HepG2 (cell line): ENCODE measurements at regions not wholly inside any gene's neighbourhood (a gene's known extent, or its start where the extent isn't known, plus 50 kb on each side); places are given as distances from the start of the nearest gene placed in this dataset.

Experiments used
- ATAC-seq: fragments of 200-7000 bp; cut with Tn5 transposase; 3 replicates; pipeline ENCODE4 v1.9.1; 2020; ENCODE audit warnings: mild to moderate bottlenecking, moderate library complexity
- BruUV-seq: library from RNA; stranded (reverse); fragments of 400-500 nt; replicated peaks from 2 replicates; lab custom pipeline; 2021; lab: Mats Ljungman, UMichigan
- CTCF ChIA-PET: fragments of 300-600 bp; formaldehyde crosslinking; extraction: SDS; loops from one replicate; lab custom pipeline; 2021; ENCODE audit warnings: low total read pairs, inconsistent platforms, low intra/inter-chr PET ratio; lab: Yijun Ruan, JAX
- POLR2A ChIA-PET: fragments of 350-600 bp; sonication (Branson Sonifier 250); formaldehyde crosslinking; loops from one replicate; lab custom pipeline; 2020; ENCODE audit warnings: antibody characterized with exemption, inconsistent platforms; lab: Yijun Ruan, JAX
- DNase-seq: peaks from one replicate; pipeline ENCODE4 v3.0.0-alpha.2; 2015; ENCODE audit warnings: low spot score
- FAIRE-seq: peaks from 3 replicates; lab custom pipeline; 2011; peaks lifted over from hg19 to GRCh38; lab: Jason Lieb, UNC
- H2AFZ ChIP-seq: one replicate; pipeline ENCODE4 v1.6.1; 2011; ENCODE audit warnings: low read length, inconsistent platforms
- H3K27ac ChIP-seq: fragments of 300-600 bp; 3 replicates; pipeline ENCODE4 v1.8.0; 2011; ENCODE audit warnings: mixed run types, mild to moderate bottlenecking, mixed read lengths, low read length, inconsistent platforms; ENCODE audit not compliant: insufficient read depth; ENCODE audit errors: extremely low read length
- H3K27me3 ChIP-seq, 2 experiments: fragments of 200-600 bp in 1 of 2; 2 replicates in 1 of 2; 3 replicates in 1 of 2; pipeline versions ENCODE4 v1.6.0 to v1.8.0; 2011; ENCODE audit warnings: low read length in 2 of 2, mild to moderate bottlenecking in 2 of 2, moderate library complexity in 2 of 2, inconsistent platforms in 1 of 2; ENCODE audit not compliant: insufficient read depth in 2 of 2, control insufficient read depth in 1 of 2
- H3K36me3 ChIP-seq, 2 experiments: fragments of 200-600 bp in 1 of 2; replicated peaks in 1 of 2; 2 replicates in 1 of 2; 3 replicates in 1 of 2; pipeline versions ENCODE4 v1.5.1 to v1.8.0; 2011; ENCODE audit warnings: low read length in 2 of 2, inconsistent platforms in 1 of 2; ENCODE audit not compliant: insufficient read depth in 2 of 2, control insufficient read depth in 1 of 2
- H3K4me1 ChIP-seq: 2 replicates; pipeline ENCODE4 v1.5.1; 2012; ENCODE audit warnings: low read length, inconsistent platforms; ENCODE audit not compliant: insufficient read depth
- H3K4me2 ChIP-seq: 2 replicates; pipeline ENCODE4 v1.6.0; 2011; ENCODE audit warnings: low read depth, low read length, inconsistent platforms
- H3K4me3 ChIP-seq, 3 experiments: fragments of 200-600 bp in 1 of 3; sonication (generic), shearing (Covaris generic) in 1 of 3; replicated peaks in 1 of 3; 2 replicates each; pipeline ENCODE4 v1.5.1; 2011 to 2016; ENCODE audit warnings: low read length in 3 of 3, inconsistent platforms in 2 of 3, low read depth in 2 of 3, mild to moderate bottlenecking in 2 of 3, control low read depth in 1 of 3, mixed read lengths in 1 of 3; ENCODE audit not compliant: insufficient read depth in 1 of 3
- H3K79me2 ChIP-seq: one replicate; pipeline ENCODE4 v1.6.1; 2011; ENCODE audit warnings: low read length, inconsistent platforms; ENCODE audit not compliant: insufficient read depth
- H3K9ac ChIP-seq: 2 replicates; pipeline ENCODE4 v1.6.0; 2011; ENCODE audit warnings: mild to moderate bottlenecking, low read depth, low read length, inconsistent platforms; ENCODE audit not compliant: insufficient read depth
- H3K9me3 ChIP-seq: 2 replicates; pipeline ENCODE4 v1.5.1; 2012; ENCODE audit warnings: mild to moderate bottlenecking, low read length
- H4K20me1 ChIP-seq: 2 replicates; pipeline ENCODE4 v1.6.0; 2011; ENCODE audit warnings: inconsistent platforms, mild to moderate bottlenecking, low read length, moderate library complexity; ENCODE audit not compliant: insufficient read depth
- CENPX ChIP-seq: sonication (generic); formaldehyde crosslinking; IDR thresholded peaks from 2 replicates; pipeline ENCODE4 v1.9.0; 2021; ENCODE audit warnings: mild to moderate bottlenecking, missing genetic modification reagents, moderate library complexity
- KMT2B ChIP-seq: IDR thresholded peaks from 2 replicates; pipeline ENCODE4 v1.6.1; 2016; ENCODE audit warnings: missing genetic modification reagents, missing compliant biosample characterization
- MED13 ChIP-seq: sonication (generic); formaldehyde crosslinking; IDR thresholded peaks from 2 replicates; pipeline ENCODE4 v1.5.0; 2020; ENCODE audit warnings: missing genetic modification reagents
- MXD3 ChIP-seq: IDR thresholded peaks from 2 replicates; pipeline ENCODE4 v1.6.1; 2016; ENCODE audit warnings: mild to moderate bottlenecking, missing biosample characterization, missing genetic modification reagents
- NR1H2 ChIP-seq: sonication (generic); formaldehyde crosslinking; IDR thresholded peaks from 2 replicates; pipeline ENCODE4 v1.8.1; 2022; ENCODE audit warnings: low read depth, missing genetic modification reagents, borderline replicate concordance
- SAFB2 ChIP-seq: sonication (generic); formaldehyde crosslinking; IDR thresholded peaks from 2 replicates; pipeline ENCODE4 v1.5.1; 2020; ENCODE audit warnings: missing genetic modification reagents, low read depth, mild to moderate bottlenecking, borderline replicate concordance
- SNAPC4 ChIP-seq: sonication (generic); formaldehyde crosslinking; IDR thresholded peaks from 2 replicates; pipeline ENCODE4 v1.4.0; 2020; ENCODE audit warnings: mild to moderate bottlenecking, missing genetic modification reagents
- ZIK1 ChIP-seq: sonication (generic); formaldehyde crosslinking; IDR thresholded peaks from 2 replicates; pipeline ENCODE4 v1.5.0; 2020; ENCODE audit warnings: mild to moderate bottlenecking, low read depth, missing genetic modification reagents, borderline replicate concordance
- ZNF331 ChIP-seq: sonication (generic); formaldehyde crosslinking; IDR thresholded peaks from 2 replicates; pipeline ENCODE4 v1.4.0; 2020; ENCODE audit warnings: missing genetic modification reagents
- ZNF335 ChIP-seq: sonication (generic); formaldehyde crosslinking; IDR thresholded peaks from 2 replicates; pipeline ENCODE4 v1.4.0; 2020; ENCODE audit warnings: missing genetic modification reagents
- ZNF567 ChIP-seq: sonication (generic); formaldehyde crosslinking; IDR thresholded peaks from 2 replicates; pipeline ENCODE4 v1.8.1; 2023; ENCODE audit warnings: mild to moderate bottlenecking, missing genetic modification reagents, borderline replicate concordance
- ZNF619 ChIP-seq: sonication (generic); formaldehyde crosslinking; IDR thresholded peaks from 2 replicates; pipeline ENCODE4 v1.4.0; 2020; ENCODE audit warnings: mild to moderate bottlenecking, missing genetic modification reagents
- WGBS: methylation state at CpG from one replicate; pipeline ENCODE4 v1.1.6; 2017; ENCODE audit warnings: low lambda C conversion rate; 5-methylcytosine and 5-hydroxymethylcytosine counted together
- in situ Hi-C: cut with HindIII; loops from 2 replicates; pipeline ENCODE4 v1.10.0; 2017; ENCODE audit warnings: low pct_unique_long_range_greater_than_20kb; ENCODE audit not compliant: extremely low pct_ligation_motif_present
- intact Hi-C: fragments of 100-400 bp; cut with micrococcal nuclease; formaldehyde crosslinking; loops from one replicate; pipeline ENCODE4 v1.10.0; 2022; ENCODE audit not compliant: unreplicated experiment
- TF ChIP-seq, protein P1 (sequence below): sonication (generic); formaldehyde crosslinking; IDR thresholded peaks from 2 replicates; pipeline ENCODE4 v1.9.0; 2021; ENCODE audit warnings: missing genetic modification reagents, mild to moderate bottlenecking, borderline replicate concordance

DNA sequence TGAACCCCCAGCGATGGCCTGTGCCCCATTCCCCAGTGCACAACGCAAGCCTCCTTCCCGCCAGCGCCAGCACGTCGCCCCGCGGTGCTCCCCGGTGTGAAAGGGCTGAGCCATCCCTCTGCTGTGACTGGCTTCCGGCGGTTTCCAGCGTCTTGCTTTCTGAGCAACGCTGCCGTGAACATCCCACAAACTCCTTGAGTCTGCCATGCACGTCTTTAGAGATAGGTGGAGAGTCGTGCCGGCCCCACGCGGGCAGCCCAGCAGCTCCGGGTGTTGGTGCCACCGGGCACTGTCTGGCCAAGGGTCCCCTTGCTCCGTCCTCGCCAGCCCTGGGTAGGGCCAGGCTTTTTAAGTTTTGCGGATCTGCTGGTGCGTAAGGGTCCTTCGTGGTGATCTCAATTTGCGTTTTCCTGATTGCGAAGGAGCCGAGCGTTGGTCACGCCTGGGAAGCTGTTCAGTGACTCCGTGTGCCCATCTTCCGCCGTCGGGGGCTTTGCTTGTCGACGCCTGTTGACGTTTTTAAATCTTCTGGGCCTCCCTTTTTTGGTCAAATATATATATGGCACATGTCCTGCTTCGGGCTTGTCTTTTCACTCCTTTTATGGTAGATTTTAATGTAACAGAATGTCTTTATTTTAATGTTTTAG, 70.6 kb downstream of the FOXL3 start:
- Histone ChIP-seq H3K9me3 (peaks cover 6% of the 10 kb centered on the region; the same call in 1 of the 2 replicates), H2AFZ (no peak overlapping the region), H3K4me3 (no peak overlapping the region), H4K20me1 (no peaks in the 10 kb centered on the region), H3K9ac (no peak overlapping the region), H3K4me1 (peaks cover 32% of the 10 kb centered on the region), H3K4me2 (no peak overlapping the region), H3K27ac (no peak overlapping the region), H3K79me2 (no peaks in the 10 kb centered on the region), H3K27me3 (peaks cover 5 to 29% of the 10 kb centered on the region in 2 experiments; a peak in 3 of 5 replicates), H3K36me3 (no peaks in the 10 kb centered on the region)
- no peak for TF ChIP-seq SAFB2
- no peak for TF ChIP-seq KMT2B (CRISPR knock-in tag)
- TF ChIP-seq CENPX (CRISPR knock-in tag), result no peak
- no peak for TF ChIP-seq ZIK1 (CRISPR knock-in tag)
- TF ChIP-seq ZNF567 (CRISPR knock-in tag), result no peak
- no peak for TF ChIP-seq ZNF331 (CRISPR knock-in tag)
- TF ChIP-seq ZNF335 (CRISPR knock-in tag), result no peak
- no peak for TF ChIP-seq NR1H2 (CRISPR knock-in tag)
- TF ChIP-seq, protein P1, sequence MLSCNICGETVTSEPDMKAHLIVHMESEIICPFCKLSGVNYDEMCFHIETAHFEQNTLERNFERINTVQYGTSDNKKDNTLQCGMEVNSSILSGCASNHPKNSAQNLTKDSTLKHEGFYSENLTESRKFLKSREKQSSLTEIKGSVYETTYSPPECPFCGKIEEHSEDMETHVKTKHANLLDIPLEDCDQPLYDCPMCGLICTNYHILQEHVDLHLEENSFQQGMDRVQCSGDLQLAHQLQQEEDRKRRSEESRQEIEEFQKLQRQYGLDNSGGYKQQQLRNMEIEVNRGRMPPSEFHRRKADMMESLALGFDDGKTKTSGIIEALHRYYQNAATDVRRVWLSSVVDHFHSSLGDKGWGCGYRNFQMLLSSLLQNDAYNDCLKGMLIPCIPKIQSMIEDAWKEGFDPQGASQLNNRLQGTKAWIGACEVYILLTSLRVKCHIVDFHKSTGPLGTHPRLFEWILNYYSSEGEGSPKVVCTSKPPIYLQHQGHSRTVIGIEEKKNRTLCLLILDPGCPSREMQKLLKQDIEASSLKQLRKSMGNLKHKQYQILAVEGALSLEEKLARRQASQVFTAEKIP (CRISPR knock-in tag), result no peak
- no peak for TF ChIP-seq MXD3 (CRISPR knock-in tag)
- no peak for TF ChIP-seq MED13 (CRISPR knock-in tag)
- no peak for TF ChIP-seq ZNF619 (CRISPR knock-in tag)
- no peak for TF ChIP-seq SNAPC4
- no TSS peak for BruUV-seq
- POLR2A ChIA-PET, result no interaction called here
- in situ Hi-C loops, result no loop called here
- ATAC-seq, result no peak
- CTCF ChIA-PET, result no interaction called here
- FAIRE-seq, result no peak
- no peak for DNase-seq
- intact Hi-C loops, result no loop called here
- 79% methylated on average over 37 of the region's 39 CpGs for WGBS
